ENCODE measurements at regions not wholly inside any gene's neighbourhood (a gene's known extent, or its start where the extent isn't known, plus 50 kb on each side); places are given as distances from the start of the nearest gene placed in this dataset.

- DNase-seq (ENCODE audit: insufficient read length, low spot score), result no peak
- TF ChIP-seq CTCF (IDR thresholded peaks at IDR 0.05; ENCODE audit: insufficient read depth, missing control alignments), result no peak
- FAIRE-seq, result no peak
Observed at GRCh38 chr1:47697616-47698335, 259.9 kb downstream of the FOXD2 start.

DNA sequence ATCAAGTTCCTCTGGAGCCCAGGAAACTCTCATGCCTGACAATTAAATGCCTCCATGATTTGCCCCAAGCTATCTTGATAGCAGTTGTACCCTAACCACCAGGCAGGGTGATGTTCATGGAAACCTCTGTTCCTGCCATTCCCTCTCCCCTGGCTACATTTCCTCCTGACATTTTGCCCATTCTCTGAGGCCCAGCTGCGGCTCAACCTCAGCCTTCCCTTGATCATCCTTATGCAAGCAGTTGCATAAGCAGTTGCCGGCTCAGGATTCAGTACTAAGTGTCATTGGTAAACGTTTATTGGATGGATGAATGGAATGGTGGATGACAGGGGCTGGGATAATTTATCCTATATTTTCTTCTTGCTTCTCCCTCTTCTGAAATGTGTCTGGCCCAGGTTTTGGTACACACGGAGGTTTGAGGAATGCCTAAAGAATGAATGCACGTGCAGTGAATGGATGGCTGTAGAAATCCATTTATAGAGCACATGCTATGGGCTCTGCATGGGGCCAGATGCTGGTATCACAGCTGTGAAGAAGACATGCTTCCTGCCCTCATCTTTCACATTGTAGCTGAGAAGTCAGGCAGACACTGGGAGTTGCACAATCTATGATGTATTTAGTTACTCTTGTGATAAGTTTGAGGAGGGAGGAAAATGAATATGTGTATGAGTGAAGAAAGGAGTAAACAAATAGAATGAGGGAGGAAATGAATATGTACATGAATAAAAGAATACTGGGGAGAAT, 261.8 kb downstream of the FOXD2 start:
- no peak for FAIRE-seq
- DNase-seq (ENCODE audit: insufficient read length, low spot score), result no peak
- TF ChIP-seq CTCF (IDR thresholded peaks at IDR 0.05; ENCODE audit: insufficient read depth, missing control alignments), result no peak

DNA sequence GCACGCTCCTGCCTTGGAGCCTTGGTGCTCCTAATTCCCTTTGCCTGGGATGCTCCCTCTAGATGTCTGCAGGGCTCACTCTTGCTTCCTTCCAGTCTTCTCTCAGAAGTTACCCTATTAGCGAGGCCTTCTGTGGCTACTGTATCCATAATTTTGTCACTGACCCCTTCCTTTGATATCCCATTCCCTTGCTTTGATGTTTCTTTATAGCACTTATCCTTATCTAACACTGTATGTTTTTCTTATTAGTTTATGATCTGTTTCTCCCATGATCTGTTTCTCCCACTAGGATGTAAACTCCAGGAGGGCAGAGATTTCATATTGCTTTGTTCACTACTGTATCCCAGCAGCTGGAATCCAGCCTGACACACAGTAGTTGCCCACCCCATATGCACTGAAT, 263.4 kb downstream of the FOXD2 start:
- no peak for DNase-seq (ENCODE audit: insufficient read length, low spot score)
- no peak for TF ChIP-seq CTCF (IDR thresholded peaks at IDR 0.05; ENCODE audit: insufficient read depth, missing control alignments)
- FAIRE-seq, result no peak

DNA sequence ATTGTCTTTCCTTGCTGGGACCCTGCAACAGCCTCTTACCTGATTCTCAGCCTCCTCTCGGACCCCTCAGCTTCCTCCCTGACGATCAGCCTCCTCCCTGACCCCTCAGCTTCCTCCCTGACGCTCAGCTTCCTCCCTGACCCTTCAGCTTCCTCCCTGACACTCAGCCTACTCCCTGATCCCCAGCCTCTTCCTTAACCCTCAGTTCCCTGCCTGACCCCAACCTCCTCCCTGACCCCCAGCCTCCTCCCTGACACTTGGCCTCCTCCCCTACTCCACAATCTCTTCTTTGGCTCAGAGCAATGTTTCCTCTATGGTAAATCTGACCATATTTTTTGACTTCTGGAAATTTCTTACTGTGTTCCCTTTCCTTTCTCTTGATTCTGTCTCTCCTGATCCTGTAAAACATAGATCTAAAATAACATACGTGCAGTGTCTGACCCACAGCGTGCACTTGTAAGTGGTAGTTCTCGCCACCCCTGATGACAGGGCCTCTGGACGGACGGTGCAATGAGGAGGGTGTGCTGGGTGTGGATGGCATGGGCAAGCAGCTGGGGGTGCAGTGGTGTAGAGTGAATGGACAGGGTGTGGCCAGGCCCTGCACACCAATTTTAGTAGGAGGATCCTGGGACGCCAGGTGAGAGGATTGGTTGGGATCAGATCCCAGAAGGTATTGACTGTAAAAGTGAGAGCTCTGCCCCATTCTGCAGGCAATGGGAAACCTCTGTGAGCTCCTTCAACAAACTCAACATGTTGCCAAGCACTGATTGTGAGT, 264.1 kb downstream of the FOXD2 start:
- DNase-seq (ENCODE audit: insufficient read length, low spot score), result no peak
- no peak for TF ChIP-seq CTCF (IDR thresholded peaks at IDR 0.05; ENCODE audit: insufficient read depth, missing control alignments)
- FAIRE-seq, result no peak

- TF ChIP-seq CTCF (IDR thresholded peaks at IDR 0.05; ENCODE audit: insufficient read depth, missing control alignments), result no peak
- DNase-seq (ENCODE audit: insufficient read length, low spot score) (no peak), FAIRE-seq (no peak)
Observed at GRCh38 chr1:47703156-47703825, 265.4 kb downstream of the FOXD2 start.

DNA sequence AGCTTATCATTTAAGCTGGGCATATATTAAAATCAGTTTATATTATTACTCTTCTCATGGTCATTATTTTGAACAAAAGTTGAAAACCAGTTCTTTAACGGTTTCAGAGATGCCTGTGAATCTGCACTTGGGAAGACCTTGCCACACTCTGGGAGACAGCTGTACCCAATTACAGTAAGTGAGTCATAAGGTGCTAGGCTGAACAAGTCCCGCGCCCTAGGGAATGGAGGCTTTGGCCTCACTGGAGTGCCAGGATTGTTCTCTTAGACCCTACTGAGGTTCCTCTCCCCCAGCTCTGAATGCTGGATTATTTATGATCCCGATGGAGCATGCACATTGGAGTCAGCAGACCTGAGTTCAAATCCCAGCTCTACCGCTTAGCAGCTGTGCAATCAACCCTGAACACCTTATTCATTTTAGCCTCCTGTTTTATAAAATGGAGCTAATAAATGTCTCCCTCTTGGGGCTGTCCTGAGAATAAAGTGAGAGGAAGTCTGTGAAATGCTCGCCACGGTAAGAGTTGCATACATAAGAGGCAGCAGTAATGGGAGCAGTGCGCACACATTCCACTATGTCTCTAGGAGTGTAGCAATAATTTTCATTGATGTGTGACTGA, 266.2 kb downstream of the FOXD2 start:
- FAIRE-seq (no peak), DNase-seq (ENCODE audit: insufficient read length, low spot score) (no peak)

More for the DNA sequence above, 266.2 kb downstream of the FOXD2 start:
- no peak for TF ChIP-seq CTCF (IDR thresholded peaks at IDR 0.05; ENCODE audit: insufficient read depth, missing control alignments)
